K562 (cell line): ENCODE measurements at regions not wholly inside any gene's neighbourhood (a gene's known extent, or its start where the extent isn't known, plus 50 kb on each side); places are given as distances from the start of the nearest gene placed in this dataset.

Experiments
- ATAC-seq: fragments of 200-7000 bp; cut with Tn5 transposase; 3 replicates; pipeline ENCODE4 v1.9.1; 2020; ENCODE audit warnings: moderate library complexity
- BruUV-seq: library from RNA; stranded (reverse); fragments of 400-500 nt; replicated peaks from 2 replicates; lab custom pipeline; 2021; lab: Mats Ljungman, UMichigan
- CTCF ChIA-PET: fragments of 300-600 bp; formaldehyde crosslinking; extraction: SDS; loops from one replicate; lab custom pipeline; 2021; ENCODE audit warnings: low intra/inter-chr PET ratio; lab: Yijun Ruan, JAX
- POLR2A ChIA-PET: fragments of 300-600, 350-650 bp; sonication (Branson Sonifier 250); formaldehyde crosslinking; extraction: SDS; loops from one replicate; lab custom pipeline; 2021; ENCODE audit warnings: antibody characterized with exemption, inconsistent platforms; lab: Yijun Ruan, JAX
- DNase-seq, 4 experiments: peaks; one replicate each; pipeline versions ENCODE4 v3.0.0 to v3.0.0-alpha.2; 2011 to 2018; ENCODE audit warnings: low spot score in 3 of 4, mixed read lengths in 3 of 4; ENCODE audit errors: extremely low read depth in 1 of 4
- FAIRE-seq: peaks from 2 replicates; lab custom pipeline; 2011; peaks lifted over from hg19 to GRCh38; lab: Jason Lieb, UNC
- H2AFZ ChIP-seq: 2 replicates; pipeline ENCODE4 v1.6.0; 2011; ENCODE audit warnings: low read depth, low read length, control low read depth, inconsistent platforms
- H3K27ac ChIP-seq: fragments of 200-600 bp; 3 replicates; pipeline ENCODE4 v1.8.0; 2011; ENCODE audit warnings: low read depth, mild to moderate bottlenecking, control low read depth, inconsistent platforms, low read length, moderate library complexity, mixed read lengths; ENCODE audit errors: extremely low read depth
- H3K27me3 ChIP-seq, 2 experiments: fragments of 300-600 bp in 1 of 2; 2 replicates in 1 of 2; 3 replicates in 1 of 2; pipeline versions ENCODE4 v1.6.0 to v1.8.0; 2011; ENCODE audit warnings: inconsistent platforms in 2 of 2, low read length in 2 of 2, mild to moderate bottlenecking in 1 of 2, mixed read lengths in 1 of 2, moderate library complexity in 1 of 2; ENCODE audit not compliant: control insufficient read depth in 2 of 2, insufficient read depth in 2 of 2
- H3K36me3 ChIP-seq: fragments of 300-600 bp; 3 replicates; pipeline ENCODE4 v1.8.0; 2011; ENCODE audit warnings: mild to moderate bottlenecking, low read length, inconsistent platforms; ENCODE audit not compliant: control insufficient read depth, insufficient read depth
- H3K4me1 ChIP-seq, 2 experiments: fragments of 200-600 bp in 1 of 2; replicated peaks in 1 of 2; 2 replicates in 1 of 2; 3 replicates in 1 of 2; pipeline versions ENCODE4 v1.5.1 to v1.8.0; 2011; ENCODE audit warnings: inconsistent platforms in 2 of 2, low read length in 2 of 2, mild to moderate bottlenecking in 1 of 2, mixed read lengths in 1 of 2, moderate library complexity in 1 of 2; ENCODE audit not compliant: control insufficient read depth in 2 of 2, insufficient read depth in 2 of 2
- H3K4me2 ChIP-seq: 2 replicates; pipeline ENCODE4 v1.6.1; 2011; ENCODE audit warnings: low read length, control low read depth, inconsistent platforms, mixed read lengths; ENCODE audit not compliant: insufficient read depth
- H3K4me3 ChIP-seq: fragments of 200-600 bp; sonication (generic), shearing (Covaris generic); 2 replicates; pipeline ENCODE4 v1.5.1; 2016; ENCODE audit warnings: control low read depth, inconsistent platforms
- H3K79me2 ChIP-seq: fragments of 200-600 bp; 3 replicates; pipeline ENCODE4 v1.8.0; 2011; ENCODE audit warnings: low read length, inconsistent platforms; ENCODE audit not compliant: control insufficient read depth, insufficient read depth
- H3K9ac ChIP-seq, 2 experiments: 2 replicates each; pipeline versions ENCODE4 v1.6.0 to v1.6.1; 2011; ENCODE audit warnings: low read depth in 2 of 2, low read length in 2 of 2, control low read depth in 1 of 2, inconsistent platforms in 1 of 2, mild to moderate bottlenecking in 1 of 2, mixed read lengths in 1 of 2; ENCODE audit not compliant: insufficient read depth in 1 of 2
- H3K9me1 ChIP-seq: one replicate; pipeline ENCODE4 v1.6.0; 2011; ENCODE audit warnings: inconsistent platforms, mild to moderate bottlenecking, low read length, moderate library complexity; ENCODE audit not compliant: control insufficient read depth, insufficient read depth
- H3K9me3 ChIP-seq: replicated peaks from 2 replicates; pipeline ENCODE4 v1.5.1; 2011; ENCODE audit warnings: low read depth, low read length, inconsistent platforms; ENCODE audit not compliant: control insufficient read depth, insufficient read depth
- H4K20me1 ChIP-seq: replicated peaks from 2 replicates; pipeline ENCODE4 v1.6.1; 2011; ENCODE audit warnings: low read length, inconsistent platforms, mixed read lengths; ENCODE audit not compliant: control insufficient read depth, insufficient read depth
- ATF1 ChIP-seq, 2 experiments: fragments of 450-650 bp in 1 of 2; IDR thresholded peaks; 2 replicates each; pipeline ENCODE4 v1.6.1; 2016; ENCODE audit warnings: missing compliant biosample characterization in 1 of 2, missing genetic modification characterization in 1 of 2
- CREBBP ChIP-seq: IDR thresholded peaks from one replicate; pipeline ENCODE4 v1.6.1; 2012; ENCODE audit warnings: low read depth, mild to moderate bottlenecking, control low read depth, inconsistent platforms, low read length
- FOXK1 ChIP-seq: sonication (generic); formaldehyde crosslinking; IDR thresholded peaks from 2 replicates; pipeline ENCODE4 v1.8.0; 2022; ENCODE audit warnings: missing genetic modification reagents, mild to moderate bottlenecking, borderline replicate concordance
- HEY1 ChIP-seq: fragments of 250-450 bp; sonication (Bioruptor Pico); IDR thresholded peaks from 2 replicates; pipeline ENCODE4 v1.5.0; 2020; ENCODE audit warnings: mild to moderate bottlenecking, moderate library complexity, borderline replicate concordance
- KAT7 ChIP-seq: sonication (generic); formaldehyde crosslinking; IDR thresholded peaks from 2 replicates; pipeline ENCODE4 v1.8.0; 2022; ENCODE audit warnings: missing genetic modification reagents, mild to moderate bottlenecking, borderline replicate concordance
- NR4A1 ChIP-seq, 2 experiments: fragments of 250-450 bp in 1 of 2; fragments of 450-650 bp in 1 of 2; sonication (Bioruptor Pico) in 1 of 2; IDR thresholded peaks; 2 replicates each; pipeline versions ENCODE4 v1.4.0 to v1.6.1; 2016 to 2020; ENCODE audit warnings: mild to moderate bottlenecking in 2 of 2, missing compliant biosample characterization in 1 of 2, missing genetic modification characterization in 1 of 2, moderate library complexity in 1 of 2
- POLR2G ChIP-seq: fragments of 200-400 bp; formaldehyde crosslinking; IDR thresholded peaks from 2 replicates; pipeline ENCODE4 v1.6.1; 2017; ENCODE audit warnings: low read depth, mild to moderate bottlenecking, antibody characterized with exemption, low read length, moderate library complexity
- POLR3A ChIP-seq: IDR thresholded peaks from 2 replicates; pipeline ENCODE4 v1.6.1; 2011; ENCODE audit warnings: borderline replicate concordance, mild to moderate bottlenecking, moderate library complexity; ENCODE audit not compliant: insufficient read length, insufficient read depth; ENCODE audit errors: extremely low read depth
- TAF7 ChIP-seq: fragments of 450-650 bp; IDR thresholded peaks from 2 replicates; pipeline ENCODE4 v1.6.1; 2016; ENCODE audit warnings: missing genetic modification characterization, missing compliant biosample characterization
- TOE1 ChIP-seq, 2 experiments: fragments of 450-650 bp in 1 of 2; sonication (generic) in 1 of 2; formaldehyde crosslinking in 1 of 2; IDR thresholded peaks; 2 replicates each; pipeline versions ENCODE4 v1.7.1 to v1.8.0; 2016 to 2022; ENCODE audit warnings: borderline replicate concordance in 2 of 2, mild to moderate bottlenecking in 2 of 2, antibody characterized with exemption in 1 of 2, inconsistent platforms in 1 of 2, low read depth in 1 of 2, missing genetic modification reagents in 1 of 2, moderate library complexity in 1 of 2
- ZNF212 ChIP-seq: fragments of 450-650 bp; formaldehyde crosslinking; IDR thresholded peaks from 2 replicates; pipeline ENCODE4 v1.4.0; 2020; ENCODE audit warnings: mild to moderate bottlenecking
- ZNF384 ChIP-seq: IDR thresholded peaks from 2 replicates; pipeline ENCODE4 v1.6.1; 2012; ENCODE audit warnings: low read depth, low read length, improper control_type of control experiment
- ZNF668 ChIP-seq: fragments of 250-450 bp; sonication (Bioruptor Pico); IDR thresholded peaks from 2 replicates; pipeline ENCODE4 v1.8.0; 2022; ENCODE audit warnings: mild to moderate bottlenecking, inconsistent platforms
- WGBS: fragments of 100-300 bp; shearing (Covaris generic); methylation state at CpG from one replicate; pipeline ENCODE4 v1.1.6; 2016; ENCODE audit warnings: low coverage, mixed read lengths; ENCODE audit not compliant: insufficient coverage; ENCODE audit errors: missing lambda C conversion rate; 5-methylcytosine and 5-hydroxymethylcytosine counted together
- in situ Hi-C: fragments of 300-500 bp; cut with MboI; formaldehyde crosslinking; loops from 4 replicates; pipeline ENCODE4 v1.15.0; 2018; ENCODE audit warnings: inconsistent platforms, mixed read lengths
- intact Hi-C: fragments of 100-400 bp; cut with micrococcal nuclease; formaldehyde crosslinking; loops from 2 replicates; pipeline ENCODE4 v1.14.2; 2022
- TF ChIP-seq, protein P1 (sequence below): IDR thresholded peaks from 2 replicates; pipeline ENCODE4 v1.6.1; 2014; ENCODE audit warnings: antibody characterized with exemption
- TF ChIP-seq, protein P2 (sequence below), 2 experiments: IDR thresholded peaks; 2 replicates each; pipeline ENCODE4 v1.6.1; 2012; ENCODE audit warnings: improper control_type of control experiment in 2 of 2, low read depth in 2 of 2, low read length in 2 of 2, borderline replicate concordance in 1 of 2
- TF ChIP-seq, protein P3 (sequence below): sonication (generic); formaldehyde crosslinking; IDR thresholded peaks from 2 replicates; pipeline ENCODE4 v1.5.0; 2020; ENCODE audit warnings: missing genetic modification reagents

DNA sequence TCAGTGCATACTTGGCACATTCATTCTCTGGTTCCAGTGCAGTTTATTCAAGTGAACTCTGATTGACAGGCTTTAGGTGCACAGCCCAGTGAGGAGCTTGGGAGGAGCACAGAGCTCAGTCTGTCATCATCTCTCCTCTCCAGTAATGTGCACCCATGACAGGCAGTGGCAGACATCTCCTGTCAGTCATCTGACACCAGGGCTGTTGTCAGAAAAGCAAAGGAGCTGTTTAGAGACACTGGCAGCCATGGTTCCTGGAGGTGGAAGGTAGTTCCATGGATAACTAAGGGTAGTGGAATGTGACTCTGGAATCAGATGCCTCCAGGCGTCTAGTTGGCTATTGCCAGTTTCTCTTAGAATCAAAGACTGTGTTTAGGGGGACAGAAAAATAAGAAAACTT, 308.8 kb downstream of the DCDC2C start:
- TF ChIP-seq KAT7 (CRISPR knock-in tag) = no peak
- no peak for TF ChIP-seq ZNF668 (CRISPR knock-in tag)
- no peak for TF ChIP-seq CREBBP
- TF ChIP-seq FOXK1 = no peak
- TF ChIP-seq TAF7 (tag) = no peak
- TF ChIP-seq POLR2G = no peak
- TF ChIP-seq TOE1 (IDR thresholded peaks at IDR 0.05; ENCODE audit: borderline replicate concordance) = no peak
- no peak for TF ChIP-seq TOE1 (CRISPR knock-in tag; IDR thresholded peaks at IDR 0.05; ENCODE audit: borderline replicate concordance, low read depth)
- TF ChIP-seq ATF1 (CRISPR knock-in tag; IDR thresholded peaks at IDR 0.05) = no peak
- no peak for TF ChIP-seq ATF1 (tag; IDR thresholded peaks at IDR 0.05)
- TF ChIP-seq POLR3A = no peak
- no peak for TF ChIP-seq ZNF384
- no peak for TF ChIP-seq ZNF212
- TF ChIP-seq, protein P1, sequence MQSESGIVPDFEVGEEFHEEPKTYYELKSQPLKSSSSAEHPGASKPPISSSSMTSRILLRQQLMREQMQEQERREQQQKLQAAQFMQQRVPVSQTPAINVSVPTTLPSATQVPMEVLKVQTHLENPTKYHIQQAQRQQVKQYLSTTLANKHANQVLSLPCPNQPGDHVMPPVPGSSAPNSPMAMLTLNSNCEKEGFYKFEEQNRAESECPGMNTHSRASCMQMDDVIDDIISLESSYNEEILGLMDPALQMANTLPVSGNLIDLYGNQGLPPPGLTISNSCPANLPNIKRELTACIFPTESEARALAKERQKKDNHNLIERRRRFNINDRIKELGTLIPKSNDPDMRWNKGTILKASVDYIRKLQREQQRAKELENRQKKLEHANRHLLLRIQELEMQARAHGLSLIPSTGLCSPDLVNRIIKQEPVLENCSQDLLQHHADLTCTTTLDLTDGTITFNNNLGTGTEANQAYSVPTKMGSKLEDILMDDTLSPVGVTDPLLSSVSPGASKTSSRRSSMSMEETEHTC = no peak
- TF ChIP-seq, protein P2, sequence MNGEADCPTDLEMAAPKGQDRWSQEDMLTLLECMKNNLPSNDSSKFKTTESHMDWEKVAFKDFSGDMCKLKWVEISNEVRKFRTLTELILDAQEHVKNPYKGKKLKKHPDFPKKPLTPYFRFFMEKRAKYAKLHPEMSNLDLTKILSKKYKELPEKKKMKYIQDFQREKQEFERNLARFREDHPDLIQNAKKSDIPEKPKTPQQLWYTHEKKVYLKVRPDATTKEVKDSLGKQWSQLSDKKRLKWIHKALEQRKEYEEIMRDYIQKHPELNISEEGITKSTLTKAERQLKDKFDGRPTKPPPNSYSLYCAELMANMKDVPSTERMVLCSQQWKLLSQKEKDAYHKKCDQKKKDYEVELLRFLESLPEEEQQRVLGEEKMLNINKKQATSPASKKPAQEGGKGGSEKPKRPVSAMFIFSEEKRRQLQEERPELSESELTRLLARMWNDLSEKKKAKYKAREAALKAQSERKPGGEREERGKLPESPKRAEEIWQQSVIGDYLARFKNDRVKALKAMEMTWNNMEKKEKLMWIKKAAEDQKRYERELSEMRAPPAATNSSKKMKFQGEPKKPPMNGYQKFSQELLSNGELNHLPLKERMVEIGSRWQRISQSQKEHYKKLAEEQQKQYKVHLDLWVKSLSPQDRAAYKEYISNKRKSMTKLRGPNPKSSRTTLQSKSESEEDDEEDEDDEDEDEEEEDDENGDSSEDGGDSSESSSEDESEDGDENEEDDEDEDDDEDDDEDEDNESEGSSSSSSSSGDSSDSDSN (IDR thresholded peaks at IDR 0.05; ENCODE audit: borderline replicate concordance in 1 of 2, low read depth in 2 of 2, low read length in 2 of 2) = no peak
- TF ChIP-seq NR4A1 (CRISPR knock-in tag; IDR thresholded peaks at IDR 0.05) = no peak
- TF ChIP-seq NR4A1 (tag; IDR thresholded peaks at IDR 0.05) = no peak
- TF ChIP-seq, protein P3, sequence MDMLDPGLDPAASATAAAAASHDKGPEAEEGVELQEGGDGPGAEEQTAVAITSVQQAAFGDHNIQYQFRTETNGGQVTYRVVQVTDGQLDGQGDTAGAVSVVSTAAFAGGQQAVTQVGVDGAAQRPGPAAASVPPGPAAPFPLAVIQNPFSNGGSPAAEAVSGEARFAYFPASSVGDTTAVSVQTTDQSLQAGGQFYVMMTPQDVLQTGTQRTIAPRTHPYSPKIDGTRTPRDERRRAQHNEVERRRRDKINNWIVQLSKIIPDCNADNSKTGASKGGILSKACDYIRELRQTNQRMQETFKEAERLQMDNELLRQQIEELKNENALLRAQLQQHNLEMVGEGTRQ (CRISPR knock-in tag) = no peak
- no peak for TF ChIP-seq HEY1 (CRISPR knock-in tag)
- TF ChIP-seq, all 486 proteins: peak for 0
- POLR2A ChIA-PET = no interaction called here
- no peaks in the 10 kb centered on the region for H3K79me2 ChIP-seq
- BruUV-seq = no TSS peak
- H3K4me3 ChIP-seq = no peak overlapping the region
- H3K4me2 ChIP-seq = no peak overlapping the region
- CTCF ChIA-PET = no interaction called here
- H3K9me3 ChIP-seq = no peaks in the 10 kb centered on the region; the same call in 1 of the 2 replicates
- H3K9ac ChIP-seq = no peak overlapping the region
- H3K9me1 ChIP-seq = no peaks in the 10 kb centered on the region
- WGBS = 0% methylated on average over 1 of the region's 1 CpG
- ATAC-seq (no peak), FAIRE-seq (no peak), DNase-seq (no peak)
- H3K4me1 ChIP-seq = no peaks in the 10 kb centered on the region
- in situ Hi-C loops (no loop called here), intact Hi-C loops (no loop called here)
- no peaks in the 10 kb centered on the region for H4K20me1 ChIP-seq
- no peak overlapping the region for H2AFZ ChIP-seq
- no peaks in the 10 kb centered on the region for H3K27me3 ChIP-seq
- H3K36me3 ChIP-seq = no peaks in the 10 kb centered on the region
- no peak overlapping the region for H3K27ac ChIP-seq
